Right lobe of liver (tissue), 6 donors: ENCODE measurements at regions not wholly inside any gene's neighbourhood (a gene's known extent, or its start where the extent isn't known, plus 50 kb on each side); places are given as distances from the start of the nearest gene placed in this dataset.
A peak's percentile ranks its signal among the peaks of the same experiment; 100 is the strongest.

Experiments
- ATAC-seq, 4 donors: fragments of 200-7000 bp; cut with Tn5 transposase; one replicate each; pipeline ENCODE4 v1.9.1; 2020; ENCODE audit warnings: mild to moderate bottlenecking in 4 of 4, moderate library complexity in 4 of 4
- DNase-seq, 3 donors: peaks; one replicate each; pipeline ENCODE4 v3.0.0-alpha.2; 2020
- H3K27ac ChIP-seq, 3 donors: fragments of 200-600 bp; one replicate each; pipeline ENCODE4 v1.8.0; 2022
- H3K27me3 ChIP-seq, 2 donors: fragments of 200-600 bp; one replicate each; pipeline ENCODE4 v1.8.0; 2022
- H3K36me3 ChIP-seq, 4 donors: fragments of 200-600 bp; sonication (generic) in 1 of 4; one replicate each; pipeline versions ENCODE4 v1.5.1 to v1.8.0; 2017 to 2022; ENCODE audit warnings: control low read depth in 1 of 4
- H3K4me1 ChIP-seq, 4 donors: fragments of 200-600 bp; sonication (generic) in 1 of 4; one replicate each; pipeline versions ENCODE4 v1.5.1 to v1.8.0; 2017 to 2022; ENCODE audit warnings: control low read depth in 1 of 4
- H3K4me3 ChIP-seq, 3 donors: fragments of 200-600 bp; one replicate each; pipeline ENCODE4 v1.8.0; 2022
- H3K9me3 ChIP-seq, 4 donors: fragments of 200-600 bp; sonication (generic) in 1 of 4; one replicate each; pipeline versions ENCODE4 v1.5.1 to v1.8.0; 2017 to 2022; ENCODE audit warnings: control low read depth in 1 of 4
- POLR2A ChIP-seq: fragments of 450-650 bp; IDR thresholded peaks from one replicate; pipeline ENCODE4 v1.6.1; 2017; ENCODE audit warnings: antibody characterized with exemption, mild to moderate bottlenecking
- WGBS: methylation state at CpG from one replicate; pipeline ENCODE4 v1.1.6; 2018; ENCODE audit warnings: low coverage, low lambda C conversion rate; ENCODE audit not compliant: insufficient coverage; ENCODE audit errors: missing lambda C conversion rate; 5-methylcytosine and 5-hydroxymethylcytosine counted together
- intact Hi-C, 2 donors: fragments of 100-400 bp; cut with DNase I; formaldehyde crosslinking; loops; one replicate each; pipeline versions ENCODE4 v1.11.2 to v1.14.1; 2022
- TF ChIP-seq, protein P1 (sequence below), 4 donors: fragments of 200-600 bp in 3 of 4; fragments of 450-650 bp in 1 of 4; IDR thresholded peaks; one replicate each; pipeline versions ENCODE4 v1.5.1 to v1.8.0; 2016 to 2022; ENCODE audit warnings: antibody characterized with exemption in 4 of 4, mild to moderate bottlenecking in 2 of 4
- donor health status: DM: no; HTN: yes; CAD: no.
- donor health status: DM: no; HTN: no; CAD: no.
- donor health status: DM: no; HTN: no; CAD: no.
- donor health status: DM: no; HTN: yes; CAD: no.
- donor health status: DM: no; HTN: yes; CAD: no.

DNA sequence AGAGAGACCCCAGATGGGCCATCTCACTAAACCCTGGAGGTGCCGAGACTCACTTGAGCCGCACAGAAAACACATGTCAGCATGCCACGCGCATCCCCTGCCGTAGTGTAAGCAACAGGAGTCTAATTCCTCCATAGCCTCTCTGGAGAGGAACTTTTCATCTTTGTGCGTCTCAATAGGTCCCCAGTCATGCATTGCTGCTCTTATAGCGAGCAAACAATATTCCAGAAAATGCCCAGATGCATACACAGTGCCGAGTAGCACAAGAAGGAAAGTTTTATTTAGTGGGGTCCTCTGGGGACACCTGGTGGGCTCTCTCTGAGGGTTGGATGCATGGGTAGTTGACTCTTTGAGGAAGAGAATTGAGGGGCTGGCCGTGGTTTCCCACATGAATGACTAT is 97.9 kb upstream of the DAP start:
- no peaks in the 10 kb centered on the region for H3K4me1 ChIP-seq
- no peak overlapping the region for H3K4me3 ChIP-seq
- no peak overlapping the region for H3K27ac ChIP-seq
- ATAC-seq (no peak), DNase-seq (no peak)
- intact Hi-C loops = loop anchor here in 1 of 2 donors (10.0 kb wide), 1 partner anchor 164 kb away; no protein-coding TSS in a partner anchor
- no peaks in the 10 kb centered on the region for H3K27me3 ChIP-seq
- WGBS = 92% methylated on average over 8 of the region's 9 CpGs
- no peaks in the 10 kb centered on the region for H3K9me3 ChIP-seq
- TF ChIP-seq POLR2A = no peak
- TF ChIP-seq, protein P1, sequence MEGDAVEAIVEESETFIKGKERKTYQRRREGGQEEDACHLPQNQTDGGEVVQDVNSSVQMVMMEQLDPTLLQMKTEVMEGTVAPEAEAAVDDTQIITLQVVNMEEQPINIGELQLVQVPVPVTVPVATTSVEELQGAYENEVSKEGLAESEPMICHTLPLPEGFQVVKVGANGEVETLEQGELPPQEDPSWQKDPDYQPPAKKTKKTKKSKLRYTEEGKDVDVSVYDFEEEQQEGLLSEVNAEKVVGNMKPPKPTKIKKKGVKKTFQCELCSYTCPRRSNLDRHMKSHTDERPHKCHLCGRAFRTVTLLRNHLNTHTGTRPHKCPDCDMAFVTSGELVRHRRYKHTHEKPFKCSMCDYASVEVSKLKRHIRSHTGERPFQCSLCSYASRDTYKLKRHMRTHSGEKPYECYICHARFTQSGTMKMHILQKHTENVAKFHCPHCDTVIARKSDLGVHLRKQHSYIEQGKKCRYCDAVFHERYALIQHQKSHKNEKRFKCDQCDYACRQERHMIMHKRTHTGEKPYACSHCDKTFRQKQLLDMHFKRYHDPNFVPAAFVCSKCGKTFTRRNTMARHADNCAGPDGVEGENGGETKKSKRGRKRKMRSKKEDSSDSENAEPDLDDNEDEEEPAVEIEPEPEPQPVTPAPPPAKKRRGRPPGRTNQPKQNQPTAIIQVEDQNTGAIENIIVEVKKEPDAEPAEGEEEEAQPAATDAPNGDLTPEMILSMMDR (IDR thresholded peaks at IDR 0.05) = no peak
- no peaks in the 10 kb centered on the region for H3K36me3 ChIP-seq

DNA sequence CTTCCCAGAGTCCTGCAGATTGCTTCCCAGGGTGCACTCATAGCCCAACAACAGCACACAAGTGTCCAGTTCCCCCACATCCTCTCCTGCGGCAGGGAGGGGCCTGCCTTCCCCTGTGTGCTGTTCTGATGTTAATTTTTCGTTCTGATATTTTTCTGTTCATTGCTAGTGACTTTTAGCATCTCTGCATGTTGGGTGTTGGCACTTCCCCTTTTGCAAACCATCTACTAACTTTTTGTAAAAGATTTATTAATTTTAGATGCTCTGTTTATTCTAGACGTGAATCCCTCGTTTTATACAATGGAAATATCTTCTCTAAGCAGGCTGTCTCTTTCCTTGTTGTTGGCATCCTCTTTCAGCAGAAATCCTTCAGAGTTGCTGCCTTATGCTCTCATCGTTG is 97.3 kb upstream of the DAP start:
- DNase-seq (no peak), ATAC-seq (no peak)
- WGBS = 40% methylated on average over 5 of the region's 5 CpGs
- H3K36me3 ChIP-seq = no peaks in the 10 kb centered on the region
- no peaks in the 10 kb centered on the region for H3K27me3 ChIP-seq
- no peak overlapping the region for H3K4me3 ChIP-seq
- TF ChIP-seq, protein P1 (IDR thresholded peaks at IDR 0.05) = no peak
- no peak for TF ChIP-seq POLR2A
- intact Hi-C loops = loop anchor here in 1 of 2 donors (10.0 kb wide), 1 partner anchor 164 kb away; no protein-coding TSS in a partner anchor
- H3K27ac ChIP-seq = no peak overlapping the region
- no peaks in the 10 kb centered on the region for H3K4me1 ChIP-seq
- H3K9me3 ChIP-seq = no peaks in the 10 kb centered on the region

DNA sequence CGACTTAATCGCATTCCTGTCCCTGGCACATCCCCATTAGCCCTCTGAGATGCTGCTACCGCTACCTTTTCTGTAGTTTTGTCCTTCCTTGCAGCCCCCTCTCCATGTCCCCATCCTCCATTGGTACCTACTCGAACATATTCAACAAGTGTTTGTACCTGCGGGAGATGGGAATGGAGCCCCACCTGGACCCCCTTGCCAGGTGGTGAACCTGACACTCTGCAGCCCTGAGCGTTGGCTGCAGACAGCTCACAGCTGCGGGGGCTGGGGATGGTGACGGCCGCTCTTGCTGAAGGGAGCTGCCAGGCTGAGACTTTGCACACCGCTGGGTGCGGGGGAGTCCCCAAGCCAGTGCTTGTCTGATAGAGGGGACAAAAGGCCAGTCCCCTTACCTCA is 96.3 kb upstream of the DAP start:
- no peaks in the 10 kb centered on the region for H3K9me3 ChIP-seq
- no peaks in the 10 kb centered on the region for H3K4me1 ChIP-seq
- no peak for ATAC-seq
- 15% methylated on average over 6 of the region's 11 CpGs for WGBS
- no peak for TF ChIP-seq POLR2A
- TF ChIP-seq, protein P1 (IDR thresholded peaks at IDR 0.05) = peak in 1 of 4 donors; percentile 1
- no peaks in the 10 kb centered on the region for H3K36me3 ChIP-seq
- no peak overlapping the region for H3K4me3 ChIP-seq
- no peak overlapping the region for H3K27ac ChIP-seq
- intact Hi-C loops = loop anchor here in 1 of 2 donors (10.0 kb wide), 1 partner anchor 163 kb away; no protein-coding TSS in a partner anchor
- no peaks in the 10 kb centered on the region for H3K27me3 ChIP-seq
- DNase-seq = no peak

DNA sequence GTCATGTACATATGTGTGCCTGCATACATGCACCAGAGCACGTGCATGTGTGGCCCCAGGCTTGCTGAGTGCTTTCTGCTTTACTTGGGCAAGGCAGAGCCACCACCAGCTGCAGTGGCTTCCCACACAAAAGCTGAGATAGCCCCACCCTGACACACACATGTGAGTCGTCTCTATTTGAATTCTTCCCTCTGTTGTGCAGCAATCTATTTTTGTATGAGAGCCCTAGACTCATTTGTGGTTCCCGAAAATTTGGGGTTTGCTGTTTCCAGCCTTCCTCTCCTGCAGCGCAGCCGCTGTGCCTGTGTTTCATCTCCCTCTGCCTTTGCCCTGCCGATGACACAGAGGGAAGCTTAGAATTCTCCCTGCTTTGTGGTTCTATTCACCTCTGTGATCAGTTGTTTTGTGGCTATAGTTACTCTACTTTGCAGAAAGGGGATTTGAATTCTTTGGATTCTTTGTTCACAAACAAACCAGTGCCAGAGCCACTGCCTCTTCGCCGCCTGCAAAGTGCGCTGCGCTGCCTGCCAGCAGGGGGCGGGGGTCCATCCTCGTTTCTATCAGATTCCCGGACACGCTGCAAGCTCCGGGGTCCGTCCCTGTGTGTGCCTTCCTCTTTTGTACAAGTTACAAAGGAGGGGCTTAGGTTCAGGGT is 95.8 kb upstream of the DAP start:
- ATAC-seq = peak in 3 of 4 donors; percentile 35 to 64 (median 53)
- 28% methylated on average over 13 of the region's 16 CpGs for WGBS

More for the DNA sequence above, 95.8 kb upstream of the DAP start:
- no peak overlapping the region for H3K27ac ChIP-seq
- no peaks in the 10 kb centered on the region for H3K36me3 ChIP-seq
- no peak for TF ChIP-seq POLR2A
- TF ChIP-seq, protein P1 (IDR thresholded peaks at IDR 0.05) = peak; percentile 41 to 72 (median 61)
- no peak overlapping the region for H3K4me3 ChIP-seq
- no peaks in the 10 kb centered on the region for H3K27me3 ChIP-seq
- DNase-seq = peak in 1 of 3 donors; percentile 39
- no peaks in the 10 kb centered on the region for H3K9me3 ChIP-seq
- H3K4me1 ChIP-seq = no peaks in the 10 kb centered on the region
- intact Hi-C loops = loop anchor here in 1 of 2 donors (10.0 kb wide), 1 partner anchor 162 kb away; no protein-coding TSS in a partner anchor
